ENCODE measurements at regions not wholly inside any gene's neighbourhood (a gene's known extent, or its start where the extent isn't known, plus 50 kb on each side); places are given as distances from the start of the nearest gene placed in this dataset.
"Not testable (repeated sequence)": the region's sequence is repeated elsewhere in the genome, so short reads cannot be mapped to it uniquely, and the experiment has no call there.

GRCh38 chr6:113221850-113222249 is 635.3 kb upstream of the MARCKS start:
- Histone ChIP-seq H3K4me1 (no peaks in the 10 kb centered on the region), H3K36me3 (no peaks in the 10 kb centered on the region), H3K4me3 (no peak overlapping the region), H3K9me3 (no peaks in the 10 kb centered on the region), H3K27ac (no peak overlapping the region), H3K27me3 (no peaks in the 10 kb centered on the region)
- DNase-seq: no peak
- TF ChIP-seq CTCF (IDR thresholded peaks at IDR 0.05) (no peak), POLR2A (IDR thresholded peaks at IDR 0.05) (no peak)

GRCh38 chr6:113246186-113246585 is 611.0 kb upstream of the MARCKS start:
- Histone ChIP-seq H3K27me3 (no peaks in the 10 kb centered on the region), H3K9me3 (no peaks in the 10 kb centered on the region), H3K4me1 (no peaks in the 10 kb centered on the region), H3K27ac (no peak overlapping the region), H3K36me3 (no peaks in the 10 kb centered on the region), H3K4me3 (no peak overlapping the region)
- DNase-seq: no peak
- TF ChIP-seq POLR2A (IDR thresholded peaks at IDR 0.05) (no peak), CTCF (IDR thresholded peaks at IDR 0.05) (no peak)

- H3K27me3 ChIP-seq: no peaks in the 10 kb centered on the region
- no peak for TF ChIP-seq CTCF (IDR thresholded peaks at IDR 0.05)
- TF ChIP-seq POLR2A (IDR thresholded peaks at IDR 0.05): no peak
- DNase-seq: no peak
Measured at GRCh38 chr6:113248532-113248931, 608.6 kb upstream of the MARCKS start.

GRCh38 chr6:113254194-113254593 is 603.0 kb upstream of the MARCKS start:
- not testable (repeated sequence) for H3K9me3 ChIP-seq, H3K36me3 ChIP-seq, H3K4me3 ChIP-seq, H3K27me3 ChIP-seq, H3K27ac ChIP-seq, H3K4me1 ChIP-seq, DNase-seq

More at GRCh38 chr6:113248532-113248931, 608.6 kb upstream of the MARCKS start:
- H3K4me3 ChIP-seq: no peak overlapping the region
- H3K27ac ChIP-seq: no peak overlapping the region
- H3K4me1 ChIP-seq: no peaks in the 10 kb centered on the region
- H3K36me3 ChIP-seq: no peaks in the 10 kb centered on the region
- no peaks in the 10 kb centered on the region for H3K9me3 ChIP-seq

- DNase-seq: no peak
- Histone ChIP-seq H3K27ac (no peak overlapping the region), H3K9me3 (peaks cover 0 to 3% (median 0%) of the 10 kb centered on the region in 4 donors), H3K27me3 (no peaks in the 10 kb centered on the region), H3K4me3 (no peak overlapping the region), H3K4me1 (no peaks in the 10 kb centered on the region), H3K36me3 (no peaks in the 10 kb centered on the region)
- TF ChIP-seq CTCF (IDR thresholded peaks at IDR 0.05) (no peak), POLR2A (IDR thresholded peaks at IDR 0.05) (no peak)
Measured at GRCh38 chr6:113258771-113259170, 598.4 kb upstream of the MARCKS start.

GRCh38 chr6:113271437-113271836 is 585.7 kb upstream of the MARCKS start:
- DNase-seq: no peak

More at GRCh38 chr6:113271437-113271836, 585.7 kb upstream of the MARCKS start:
- TF ChIP-seq POLR2A (IDR thresholded peaks at IDR 0.05) (no peak), CTCF (IDR thresholded peaks at IDR 0.05) (no peak)
- Histone ChIP-seq H3K4me1 (no peaks in the 10 kb centered on the region), H3K27ac (no peak overlapping the region), H3K36me3 (no peaks in the 10 kb centered on the region), H3K27me3 (no peaks in the 10 kb centered on the region), H3K9me3 (peaks cover 0 to 20% (median 0%) of the 10 kb centered on the region in 4 donors), H3K4me3 (no peak overlapping the region)
